Stomach (tissue), 8 donors: ENCODE measurements at regions not wholly inside any gene's neighbourhood (a gene's known extent, or its start where the extent isn't known, plus 50 kb on each side); places are given as distances from the start of the nearest gene placed in this dataset.

Experiments used
- DNase-seq, 2 donors: peaks; one replicate each; pipeline versions ENCODE4 v3.0.0 to v3.0.0-alpha.2; 2013 to 2019
- H3K27ac ChIP-seq, 5 donors: fragments of 200-600 bp in 4 of 5; sonication (generic) in 4 of 5; one replicate each; pipeline ENCODE4 v1.5.1; 2013 to 2019; ENCODE audit warnings: mild to moderate bottlenecking in 1 of 5, moderate library complexity in 1 of 5
- H3K27me3 ChIP-seq, 3 donors: fragments of 200-600 bp; sonication (generic); one replicate each; pipeline ENCODE4 v1.5.1; 2017 to 2019; ENCODE audit warnings: mixed run types in 1 of 3
- H3K36me3 ChIP-seq, 4 donors: fragments of 200-600 bp; sonication (generic); 1 replicate in 3 of 4; 2 replicates in 1 of 4; pipeline ENCODE4 v1.5.1; 2016 to 2019
- H3K4me1 ChIP-seq, 4 donors: fragments of 200-600 bp; sonication (generic); one replicate each; pipeline ENCODE4 v1.5.1; 2016 to 2019
- H3K4me3 ChIP-seq, 4 donors: fragments of 200-600 bp; sonication (generic) in 3 of 4; one replicate each; pipeline ENCODE4 v1.5.1; 2016 to 2019; ENCODE audit warnings: mild to moderate bottlenecking in 1 of 4
- H3K9me3 ChIP-seq, 4 donors: fragments of 200-600 bp; sonication (generic); one replicate each; pipeline ENCODE4 v1.5.1; 2016 to 2019
- CTCF ChIP-seq, 7 experiments: fragments of 450-650 bp in 4 of 7; fragments of 200-600 bp in 3 of 7; sonication (generic) in 3 of 7; IDR thresholded peaks; one replicate each; pipeline ENCODE4 v1.5.1; 2016 to 2019; ENCODE audit warnings: antibody characterized with exemption in 7 of 7, control low read depth in 2 of 7, mild to moderate bottlenecking in 1 of 7
- EP300 ChIP-seq: sonication (generic); formaldehyde crosslinking; IDR thresholded peaks from one replicate; pipeline ENCODE4 v1.6.1; 2017; ENCODE audit warnings: antibody characterized with exemption
- POLR2A ChIP-seq, 4 donors: fragments of 450-650 bp; IDR thresholded peaks; one replicate each; pipeline ENCODE4 v1.6.1; 2016; ENCODE audit warnings: antibody characterized with exemption in 4 of 4, control low read depth in 2 of 4, mild to moderate bottlenecking in 1 of 4, moderate library complexity in 1 of 4
- POLR2AphosphoS5 ChIP-seq, 3 donors: sonication (generic); formaldehyde crosslinking; IDR thresholded peaks; one replicate each; pipeline ENCODE4 v1.6.1; 2016; ENCODE audit warnings: antibody characterized with exemption in 3 of 3
- WGBS, 5 donors: extraction: QIAGEN DNeasy Blood & Tissue Kit in 3 of 5; methylation state at CpG; one replicate each; pipeline versions ENCODE4 v1.1.5 to v1.1.7; 2013 to 2018; 5-methylcytosine and 5-hydroxymethylcytosine counted together
- intact Hi-C: fragments of 100-400 bp; cut with DNase I; formaldehyde crosslinking; loops from one replicate; pipeline ENCODE4 v1.15.1; 2023; ENCODE audit warnings: low total_unique reads
- donor health status: healthy with polysubstance abuse.
- donor health status: Bipolar disorder and iron deficiency.
- donor health status: healthy.

DNA sequence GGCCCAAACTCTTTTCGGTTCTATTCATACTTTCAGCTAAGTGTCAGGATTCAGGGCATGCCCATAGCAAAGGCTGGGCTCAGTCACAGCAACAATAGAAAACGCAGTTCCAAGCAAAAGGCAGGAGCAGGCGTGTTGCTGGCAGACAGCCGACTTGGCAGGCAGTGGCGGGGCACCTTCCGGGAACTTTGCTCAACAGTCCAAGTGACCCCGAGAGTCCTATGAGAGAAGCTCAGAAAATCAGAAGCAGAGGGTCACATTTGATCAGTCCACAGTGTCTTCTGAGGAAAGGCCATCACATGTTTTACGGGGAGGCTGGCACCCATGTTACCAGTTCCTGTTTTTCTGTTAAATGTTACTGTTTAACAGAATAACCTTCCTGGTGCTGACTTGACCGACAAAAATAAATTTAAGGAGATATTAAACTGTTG is 115.0 kb downstream of the DACT1 start:
- WGBS, 5 donors: 8 to 26% (median 15%) methylated on average over 9 of the region's 9 CpGs
- Histone ChIP-seq H3K4me1 (peaks cover 21 to 83% (median 56%) of the 10 kb centered on the region in 4 donors), H3K27ac (peak overlapping the region; percentile 47 to 85 (median 72)), H3K36me3 (no peaks in the 10 kb centered on the region), H3K4me3 (no peak overlapping the region), H3K9me3 (no peaks in the 10 kb centered on the region), H3K27me3 (no peaks in the 10 kb centered on the region)
- intact Hi-C loops: no loop called here
- TF ChIP-seq POLR2A (IDR thresholded peaks at IDR 0.05) (no peak), POLR2AphosphoS5 (IDR thresholded peaks at IDR 0.05) (peak in 2 of 3 donors; percentile 47 to 80)
- peak; percentile 86 to 90 for DNase-seq

DNA sequence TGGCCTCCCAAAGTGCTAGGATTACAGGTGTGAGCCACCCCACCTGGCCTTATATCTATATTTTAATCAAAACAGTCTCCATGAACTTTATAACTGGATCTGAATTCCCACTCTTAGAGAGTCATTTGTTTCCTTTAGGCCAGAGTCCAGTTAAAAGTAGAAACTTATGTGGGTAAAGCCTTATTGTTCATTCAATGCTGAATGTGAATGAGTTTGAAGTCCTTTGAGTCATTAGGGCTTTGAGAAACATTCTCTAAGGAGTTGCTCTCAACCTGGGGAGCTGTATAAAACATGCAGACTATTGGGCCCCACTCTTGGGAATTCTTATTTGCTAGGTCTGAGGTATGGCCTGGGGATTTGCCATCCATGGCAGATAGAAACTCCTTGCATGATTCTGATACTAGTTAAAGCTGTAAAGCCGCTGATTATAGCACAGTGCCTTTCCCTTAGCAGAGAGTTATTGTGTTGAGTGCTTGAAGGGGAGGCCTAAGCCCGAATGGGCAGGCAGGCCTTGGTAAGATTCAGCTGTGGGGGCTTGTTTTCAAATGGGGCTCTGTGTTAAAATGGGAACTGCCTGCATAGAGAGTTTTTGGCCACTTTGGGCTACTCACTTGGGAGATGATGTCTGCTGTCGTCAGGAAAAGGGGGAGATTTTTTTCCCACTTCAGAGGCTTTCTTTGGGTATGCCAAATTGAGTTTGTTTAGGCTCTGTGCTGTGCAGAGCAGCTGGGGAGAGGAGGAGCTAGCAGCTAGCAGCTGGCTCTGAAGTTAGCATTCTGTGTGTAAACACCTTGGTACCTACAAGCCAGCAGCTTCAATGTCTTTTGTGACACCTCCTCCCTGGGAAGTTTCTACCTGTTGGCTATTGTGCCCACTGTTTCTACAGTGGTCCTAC is 117.5 kb downstream of the DACT1 start:
- intact Hi-C loops: no loop called here
- peaks cover 21 to 58% (median 38%) of the 10 kb centered on the region in 4 donors for H3K4me1 ChIP-seq
- peak overlapping the region in 3 of 5 donors; percentile 18 to 46 (median 36) for H3K27ac ChIP-seq
- no peaks in the 10 kb centered on the region for H3K9me3 ChIP-seq
- peak in 1 of 2 donors; percentile 60 for DNase-seq
- no peak overlapping the region for H3K4me3 ChIP-seq
- H3K27me3 ChIP-seq: no peaks in the 10 kb centered on the region
- 29 to 49% (median 31%) methylated on average over 3 of the region's 3 CpGs for WGBS, 5 donors
- H3K36me3 ChIP-seq: no peaks in the 10 kb centered on the region
- TF ChIP-seq EP300: no peak
- TF ChIP-seq POLR2AphosphoS5 (IDR thresholded peaks at IDR 0.05): no peak
- no peak for TF ChIP-seq POLR2A (IDR thresholded peaks at IDR 0.05)
- no peak for TF ChIP-seq CTCF (IDR thresholded peaks at IDR 0.05)

DNA sequence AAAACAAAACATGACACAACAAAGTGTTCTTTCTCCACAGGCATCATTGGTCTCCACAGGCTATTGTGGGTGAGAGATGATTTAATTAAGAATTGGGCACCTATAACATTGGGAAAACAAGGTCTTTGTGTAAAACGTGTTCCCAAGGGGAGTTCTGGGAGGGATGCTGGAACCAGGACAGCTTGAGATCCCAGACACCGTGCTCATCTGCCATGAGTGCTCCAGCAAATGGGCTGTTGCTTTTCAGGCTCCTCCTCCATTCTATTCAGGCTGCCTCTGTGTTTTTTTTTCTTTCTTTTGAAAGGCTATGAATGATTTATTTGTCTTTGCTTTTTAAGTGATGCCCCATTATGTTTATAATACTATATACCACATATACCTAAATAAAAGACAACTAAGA is 122.4 kb downstream of the DACT1 start:
- intact Hi-C loops: no loop called here
- 56 to 79% (median 63%) methylated on average over 2 of the region's 2 CpGs for WGBS, 5 donors
- H3K9me3 ChIP-seq: no peaks in the 10 kb centered on the region
- H3K4me3 ChIP-seq: no peak overlapping the region
- no peak for TF ChIP-seq EP300
- no peak for TF ChIP-seq POLR2AphosphoS5 (IDR thresholded peaks at IDR 0.05)
- no peak for TF ChIP-seq CTCF (IDR thresholded peaks at IDR 0.05)
- TF ChIP-seq POLR2A (IDR thresholded peaks at IDR 0.05): no peak
- H3K27ac ChIP-seq: no peak overlapping the region
- DNase-seq: no peak
- peaks cover 7 to 11% (median 8%) of the 10 kb centered on the region in 4 donors for H3K4me1 ChIP-seq
- no peaks in the 10 kb centered on the region for H3K36me3 ChIP-seq
- H3K27me3 ChIP-seq: no peaks in the 10 kb centered on the region

GRCh38 chr14:58762629-58763028 is 124.9 kb downstream of the DACT1 start:
- no peaks in the 10 kb centered on the region for H3K4me1 ChIP-seq
- 90 to 100% (median 96%) methylated on average over 1 of the region's 1 CpG for WGBS, 5 donors
- H3K4me3 ChIP-seq: no peak overlapping the region
- intact Hi-C loops: no loop called here
- H3K27me3 ChIP-seq: no peaks in the 10 kb centered on the region
- H3K27ac ChIP-seq: no peak overlapping the region
- no peak for DNase-seq
- TF ChIP-seq CTCF (IDR thresholded peaks at IDR 0.05) (no peak), EP300 (no peak), POLR2A (IDR thresholded peaks at IDR 0.05) (no peak), POLR2AphosphoS5 (IDR thresholded peaks at IDR 0.05) (no peak)
- H3K36me3 ChIP-seq: no peaks in the 10 kb centered on the region
- no peaks in the 10 kb centered on the region for H3K9me3 ChIP-seq

DNA sequence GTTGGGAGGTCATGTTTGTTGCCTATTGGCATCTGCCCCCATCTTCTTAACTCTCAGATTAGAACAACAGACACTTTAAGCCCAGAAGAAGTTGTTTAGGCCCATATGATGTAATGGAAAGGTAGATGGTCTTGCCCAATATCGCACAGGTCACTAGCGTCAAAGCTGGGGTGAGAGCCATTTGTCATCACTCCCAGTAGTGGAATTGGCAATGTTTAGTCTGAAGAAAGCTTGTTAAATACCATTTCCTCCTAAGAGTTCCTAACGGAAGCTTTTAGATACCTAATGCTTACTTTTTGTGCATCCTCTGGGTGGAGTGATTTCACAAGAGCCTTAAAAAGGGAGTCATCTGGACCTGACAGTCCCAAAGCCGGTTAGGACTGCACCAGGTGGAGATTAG is 125.4 kb downstream of the DACT1 start:
- Histone ChIP-seq H3K4me3 (no peak overlapping the region), H3K27ac (no peak overlapping the region), H3K9me3 (no peaks in the 10 kb centered on the region), H3K27me3 (no peaks in the 10 kb centered on the region), H3K4me1 (no peaks in the 10 kb centered on the region), H3K36me3 (no peaks in the 10 kb centered on the region)
- WGBS, 5 donors: 78 to 84% (median 80%) methylated on average over 4 of the region's 4 CpGs
- intact Hi-C loops: no loop called here
- no peak for DNase-seq
- TF ChIP-seq POLR2A (IDR thresholded peaks at IDR 0.05): no peak
- TF ChIP-seq CTCF (IDR thresholded peaks at IDR 0.05): no peak
- TF ChIP-seq POLR2AphosphoS5 (IDR thresholded peaks at IDR 0.05): no peak
- no peak for TF ChIP-seq EP300
